Ishikawa (cell line): ENCODE measurements at regions not wholly inside any gene's neighbourhood (a gene's known extent, or its start where the extent isn't known, plus 50 kb on each side); places are given as distances from the start of the nearest gene placed in this dataset.

ENCODE experiments used
- CEBPB ChIP-seq: IDR thresholded peaks from 2 replicates; pipeline ENCODE4 v1.6.1; 2012
- CREB1 ChIP-seq: IDR thresholded peaks from 2 replicates; pipeline ENCODE4 v1.6.1; 2012; ENCODE audit warnings: low read depth
- EGR1 ChIP-seq: IDR thresholded peaks from 2 replicates; pipeline ENCODE4 v1.6.1; 2012
- EP300 ChIP-seq: IDR thresholded peaks from 2 replicates; pipeline ENCODE4 v1.6.1; 2012; ENCODE audit warnings: borderline replicate concordance
- FOXM1 ChIP-seq: IDR thresholded peaks from 2 replicates; pipeline ENCODE4 v1.6.1; 2012; ENCODE audit warnings: low read depth, borderline replicate concordance
- NFIC ChIP-seq: IDR thresholded peaks from 2 replicates; pipeline ENCODE4 v1.6.1; 2012
- RAD21 ChIP-seq: IDR thresholded peaks from 2 replicates; pipeline ENCODE4 v1.6.1; 2012; ENCODE audit warnings: low read depth
- TAF1 ChIP-seq: IDR thresholded peaks from 2 replicates; pipeline ENCODE4 v1.6.1; 2012; ENCODE audit warnings: low read depth, mild to moderate bottlenecking
- TCF12 ChIP-seq: IDR thresholded peaks from 2 replicates; pipeline ENCODE4 v1.6.1; 2012; ENCODE audit warnings: low read depth
- TEAD4 ChIP-seq: IDR thresholded peaks from 2 replicates; pipeline ENCODE4 v1.6.1; 2012
- YY1 ChIP-seq: IDR thresholded peaks from 2 replicates; pipeline ENCODE4 v1.6.1; 2012; ENCODE audit warnings: low read depth
- ZBTB7A ChIP-seq: IDR thresholded peaks from 2 replicates; pipeline ENCODE4 v1.6.1; 2012; ENCODE audit warnings: low read depth
- TF ChIP-seq, protein P1 (sequence below): IDR thresholded peaks from 2 replicates; pipeline ENCODE4 v1.6.1; 2012
- TF ChIP-seq, protein P2 (sequence below): IDR thresholded peaks from 2 replicates; pipeline ENCODE4 v1.6.1; 2012
- TF ChIP-seq, protein P3 (sequence below): IDR thresholded peaks from 2 replicates; pipeline ENCODE4 v1.6.1; 2012; ENCODE audit warnings: low read depth, mild to moderate bottlenecking

DNA sequence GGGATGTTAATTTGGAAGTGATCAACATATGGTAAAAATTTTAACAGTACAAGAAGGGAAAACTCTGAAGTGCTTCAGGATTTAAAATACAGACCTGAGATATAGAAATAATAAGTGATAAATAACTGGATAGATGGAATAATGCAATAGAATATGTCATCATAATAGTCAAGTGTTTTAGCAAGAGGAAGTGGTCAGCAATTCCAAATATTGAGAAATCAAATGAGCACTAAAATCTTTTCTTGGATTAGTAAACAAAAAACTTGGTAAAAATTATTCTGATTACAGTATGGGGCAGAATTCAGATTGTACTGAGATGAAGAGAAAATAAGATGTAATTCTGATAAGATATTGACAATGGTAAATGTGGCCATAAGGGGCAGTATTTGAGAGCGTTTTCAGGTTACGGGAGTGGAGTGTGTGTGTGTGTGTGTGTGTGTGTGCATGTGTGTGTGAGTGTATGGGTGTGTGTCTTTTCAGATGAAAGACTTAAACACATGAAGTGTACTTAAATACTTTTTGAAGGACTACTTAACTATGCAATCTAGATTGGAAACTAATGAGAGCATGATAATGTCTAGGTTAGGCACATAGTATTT lies 217.9 kb upstream of the ITGA4 start:
- TF ChIP-seq NFIC (no peak), RAD21 (no peak)
- TF ChIP-seq, protein P1, sequence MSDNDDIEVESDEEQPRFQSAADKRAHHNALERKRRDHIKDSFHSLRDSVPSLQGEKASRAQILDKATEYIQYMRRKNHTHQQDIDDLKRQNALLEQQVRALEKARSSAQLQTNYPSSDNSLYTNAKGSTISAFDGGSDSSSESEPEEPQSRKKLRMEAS: no peak

DNA sequence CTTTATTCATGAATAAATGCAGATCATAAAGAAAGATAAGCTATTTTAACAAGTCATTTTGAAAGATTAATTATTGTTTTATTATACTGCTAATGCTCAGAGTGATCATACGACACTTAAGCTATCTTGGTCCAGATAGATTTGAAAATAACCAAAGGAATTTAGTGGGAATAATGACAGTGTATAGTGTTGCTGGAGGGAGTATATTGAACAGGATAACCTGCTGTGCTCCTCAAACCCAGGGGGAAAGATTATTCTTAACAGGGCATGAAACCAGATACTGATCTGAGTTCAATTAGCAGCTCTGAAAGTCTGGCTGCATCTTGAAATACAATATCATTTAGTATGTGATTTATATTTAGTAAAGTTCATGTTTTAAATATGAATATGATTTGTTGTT lies 216.3 kb upstream of the ITGA4 start:
- no peak for TF ChIP-seq TEAD4
- TF ChIP-seq YY1: no peak
- TF ChIP-seq TAF1: no peak
- TF ChIP-seq RAD21: no peak
- no peak for TF ChIP-seq EGR1
- TF ChIP-seq, protein P2, sequence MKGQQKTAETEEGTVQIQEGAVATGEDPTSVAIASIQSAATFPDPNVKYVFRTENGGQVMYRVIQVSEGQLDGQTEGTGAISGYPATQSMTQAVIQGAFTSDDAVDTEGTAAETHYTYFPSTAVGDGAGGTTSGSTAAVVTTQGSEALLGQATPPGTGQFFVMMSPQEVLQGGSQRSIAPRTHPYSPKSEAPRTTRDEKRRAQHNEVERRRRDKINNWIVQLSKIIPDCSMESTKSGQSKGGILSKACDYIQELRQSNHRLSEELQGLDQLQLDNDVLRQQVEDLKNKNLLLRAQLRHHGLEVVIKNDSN: no peak
- TF ChIP-seq, protein P3, sequence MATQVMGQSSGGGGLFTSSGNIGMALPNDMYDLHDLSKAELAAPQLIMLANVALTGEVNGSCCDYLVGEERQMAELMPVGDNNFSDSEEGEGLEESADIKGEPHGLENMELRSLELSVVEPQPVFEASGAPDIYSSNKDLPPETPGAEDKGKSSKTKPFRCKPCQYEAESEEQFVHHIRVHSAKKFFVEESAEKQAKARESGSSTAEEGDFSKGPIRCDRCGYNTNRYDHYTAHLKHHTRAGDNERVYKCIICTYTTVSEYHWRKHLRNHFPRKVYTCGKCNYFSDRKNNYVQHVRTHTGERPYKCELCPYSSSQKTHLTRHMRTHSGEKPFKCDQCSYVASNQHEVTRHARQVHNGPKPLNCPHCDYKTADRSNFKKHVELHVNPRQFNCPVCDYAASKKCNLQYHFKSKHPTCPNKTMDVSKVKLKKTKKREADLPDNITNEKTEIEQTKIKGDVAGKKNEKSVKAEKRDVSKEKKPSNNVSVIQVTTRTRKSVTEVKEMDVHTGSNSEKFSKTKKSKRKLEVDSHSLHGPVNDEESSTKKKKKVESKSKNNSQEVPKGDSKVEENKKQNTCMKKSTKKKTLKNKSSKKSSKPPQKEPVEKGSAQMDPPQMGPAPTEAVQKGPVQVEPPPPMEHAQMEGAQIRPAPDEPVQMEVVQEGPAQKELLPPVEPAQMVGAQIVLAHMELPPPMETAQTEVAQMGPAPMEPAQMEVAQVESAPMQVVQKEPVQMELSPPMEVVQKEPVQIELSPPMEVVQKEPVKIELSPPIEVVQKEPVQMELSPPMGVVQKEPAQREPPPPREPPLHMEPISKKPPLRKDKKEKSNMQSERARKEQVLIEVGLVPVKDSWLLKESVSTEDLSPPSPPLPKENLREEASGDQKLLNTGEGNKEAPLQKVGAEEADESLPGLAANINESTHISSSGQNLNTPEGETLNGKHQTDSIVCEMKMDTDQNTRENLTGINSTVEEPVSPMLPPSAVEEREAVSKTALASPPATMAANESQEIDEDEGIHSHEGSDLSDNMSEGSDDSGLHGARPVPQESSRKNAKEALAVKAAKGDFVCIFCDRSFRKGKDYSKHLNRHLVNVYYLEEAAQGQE: no peak
- no peak for TF ChIP-seq NFIC
- TF ChIP-seq EP300: no peak
- no peak for TF ChIP-seq ZBTB7A
- no peak for TF ChIP-seq FOXM1
- TF ChIP-seq, protein P1: no peak
- no peak for TF ChIP-seq TCF12
- no peak for TF ChIP-seq CREB1
- no peak for TF ChIP-seq CEBPB

DNA sequence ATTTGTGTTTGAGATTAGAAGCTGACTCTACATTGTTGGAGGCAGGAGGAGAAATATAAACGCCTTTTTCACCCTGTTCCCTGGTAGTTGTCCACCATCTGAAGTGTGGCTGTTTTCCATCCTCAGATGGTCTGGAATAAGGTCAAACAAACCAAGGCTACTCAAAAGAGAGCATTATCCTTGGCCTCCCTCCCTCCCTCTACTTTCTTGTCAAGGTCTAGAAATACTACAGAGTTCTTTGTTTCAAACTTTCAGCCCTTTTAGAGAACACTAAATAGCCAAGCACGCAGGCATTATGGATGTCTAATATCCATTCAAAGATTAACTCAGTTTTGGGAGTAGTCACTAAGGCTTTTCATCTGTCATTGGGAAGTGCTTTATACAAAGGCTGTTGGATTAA lies 215.8 kb upstream of the ITGA4 start:
- TF ChIP-seq TEAD4 (no peak), ZBTB7A (no peak), NFIC (no peak), TAF1 (no peak), EP300 (no peak), YY1 (no peak), FOXM1 (no peak), TCF12 (no peak), EGR1 (no peak), RAD21 (no peak), CEBPB (no peak), CREB1 (no peak)
- TF ChIP-seq, protein P1: no peak
- TF ChIP-seq, protein P3: no peak
- TF ChIP-seq, protein P2: no peak

DNA sequence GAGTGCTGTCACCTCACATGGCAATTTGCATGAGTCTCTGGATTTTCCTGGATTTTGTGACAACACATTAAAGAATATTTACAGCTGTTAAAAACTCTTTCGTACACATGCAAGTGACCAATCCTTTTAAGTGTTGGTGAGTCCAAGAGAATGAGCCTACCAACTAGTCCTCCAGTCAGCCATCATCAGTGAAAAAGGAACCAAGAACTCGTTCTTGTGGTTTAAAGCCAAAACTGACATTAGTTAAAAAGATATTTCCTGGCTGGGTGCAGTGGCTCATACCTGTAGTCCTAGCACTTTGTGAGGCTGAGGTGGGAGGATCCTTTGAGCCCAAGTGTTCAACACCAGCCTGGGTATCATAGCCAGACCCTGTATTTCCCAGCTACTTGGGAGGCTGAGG lies 215.4 kb upstream of the ITGA4 start:
- TF ChIP-seq EGR1 (no peak), EP300 (no peak), NFIC (no peak), YY1 (no peak), RAD21 (no peak), TCF12 (no peak), CREB1 (no peak), TEAD4 (no peak), ZBTB7A (no peak), TAF1 (no peak), CEBPB (no peak), FOXM1 (no peak)
- TF ChIP-seq, protein P2: no peak
- TF ChIP-seq, protein P1: no peak
- TF ChIP-seq, protein P3: no peak
